ENCODE measurements at regions not wholly inside any gene's neighbourhood (a gene's known extent, or its start where the extent isn't known, plus 50 kb on each side); places are given as distances from the start of the nearest gene placed in this dataset.

DNA sequence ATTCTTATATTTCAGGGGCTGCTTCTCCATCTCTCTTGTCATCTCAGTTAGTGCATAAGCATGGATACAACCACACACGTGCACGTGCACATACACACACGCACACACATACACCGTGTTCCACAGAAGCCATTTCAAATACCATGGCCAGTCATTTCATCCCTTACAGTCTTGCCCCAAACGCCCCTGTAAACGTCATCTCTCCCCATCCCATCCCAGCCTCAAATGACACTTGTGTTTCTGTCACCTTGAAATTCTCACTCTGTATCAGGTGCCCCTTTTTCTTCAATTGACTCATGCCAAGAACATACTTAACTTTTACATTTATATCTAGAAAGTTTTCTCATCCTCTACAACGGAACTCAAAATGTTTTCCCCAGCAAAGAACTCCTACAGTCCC lies 220.5 kb downstream of the IRS2 start:
- no peaks in the 10 kb centered on the region for H3K9me3 Mint-ChIP-seq
- H3K27ac Mint-ChIP-seq: no peak overlapping the region

DNA sequence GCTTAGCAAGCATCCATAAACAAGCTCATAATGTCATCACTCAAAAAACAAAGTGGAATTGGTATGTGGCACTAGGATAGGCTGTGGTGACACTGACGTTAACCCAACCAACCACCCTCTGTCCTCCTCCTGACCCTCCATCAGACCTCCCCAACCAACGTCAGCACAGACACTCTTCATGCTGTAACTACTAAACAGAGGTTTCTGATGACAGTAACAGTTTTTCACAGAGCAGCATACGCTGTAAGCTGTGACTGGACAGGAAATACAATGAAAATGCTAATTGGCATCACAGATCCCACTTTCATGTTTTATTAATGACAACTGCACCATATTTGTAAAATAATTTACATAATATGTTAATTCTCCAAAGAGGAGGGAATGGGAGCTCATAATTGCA lies 238.0 kb downstream of the IRS2 start:
- ATAC-seq (no peak), DNase-seq (no peak)
- Mint-ChIP-seq H3K27me3 (no peaks in the 10 kb centered on the region), H3K4me3 (no peak overlapping the region), H3K4me1 (no peaks in the 10 kb centered on the region), H3K27ac (no peak overlapping the region), H3K9me3 (no peaks in the 10 kb centered on the region)

More for the DNA sequence above, 220.5 kb downstream of the IRS2 start:
- DNase-seq: no peak
- H3K27me3 Mint-ChIP-seq: no peaks in the 10 kb centered on the region
- peaks cover 14% of the 10 kb centered on the region for H3K4me1 Mint-ChIP-seq
- peak; percentile 8 for ATAC-seq
- H3K4me3 Mint-ChIP-seq: no peak overlapping the region

DNA sequence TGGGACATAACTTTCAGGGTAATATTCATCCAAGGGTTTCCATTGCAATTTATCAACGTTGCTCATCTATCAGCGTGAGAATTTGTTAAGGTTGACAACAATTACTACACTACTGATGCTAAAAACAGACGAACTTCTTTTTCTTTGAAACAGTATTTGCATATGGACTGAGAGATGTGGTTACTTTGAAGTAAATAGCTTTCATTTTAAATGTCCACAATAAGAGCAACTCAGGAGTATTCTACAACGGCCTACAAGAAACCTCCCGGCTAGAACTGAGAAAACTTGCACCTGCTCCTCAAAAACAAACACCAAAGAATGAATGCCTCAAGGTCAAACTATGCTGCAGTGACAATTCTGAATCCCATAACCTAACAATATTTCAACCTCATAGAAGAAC lies 238.4 kb downstream of the IRS2 start:
- no peaks in the 10 kb centered on the region for H3K9me3 Mint-ChIP-seq
- no peaks in the 10 kb centered on the region for H3K4me1 Mint-ChIP-seq
- H3K4me3 Mint-ChIP-seq: no peak overlapping the region
- ATAC-seq: no peak
- H3K27ac Mint-ChIP-seq: no peak overlapping the region
- no peaks in the 10 kb centered on the region for H3K27me3 Mint-ChIP-seq
- DNase-seq: no peak

DNA sequence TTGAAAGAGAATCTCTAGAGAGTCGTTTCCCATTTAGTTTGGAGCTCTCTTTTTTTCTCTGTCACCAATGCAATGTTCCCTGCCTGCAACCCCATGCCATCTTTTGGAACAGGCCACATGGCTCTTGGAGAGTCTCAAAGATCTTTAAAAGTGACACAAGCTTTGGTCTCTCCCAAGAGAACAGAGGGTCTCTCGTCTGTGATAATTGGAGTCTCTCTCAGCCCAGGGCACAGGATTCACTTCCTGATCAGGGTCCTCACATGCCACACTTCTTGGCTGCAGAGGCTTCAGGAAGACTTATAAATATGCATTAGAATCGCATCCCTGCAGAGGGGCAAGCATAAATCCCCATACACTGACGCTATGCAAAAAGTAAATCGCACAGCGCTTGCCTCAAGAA lies 240.5 kb downstream of the IRS2 start:
- H3K4me3 Mint-ChIP-seq: no peak overlapping the region
- no peaks in the 10 kb centered on the region for H3K27me3 Mint-ChIP-seq
- no peaks in the 10 kb centered on the region for H3K9me3 Mint-ChIP-seq
- no peak for ATAC-seq
- H3K4me1 Mint-ChIP-seq: no peaks in the 10 kb centered on the region
- H3K27ac Mint-ChIP-seq: no peak overlapping the region
- DNase-seq: no peak

DNA sequence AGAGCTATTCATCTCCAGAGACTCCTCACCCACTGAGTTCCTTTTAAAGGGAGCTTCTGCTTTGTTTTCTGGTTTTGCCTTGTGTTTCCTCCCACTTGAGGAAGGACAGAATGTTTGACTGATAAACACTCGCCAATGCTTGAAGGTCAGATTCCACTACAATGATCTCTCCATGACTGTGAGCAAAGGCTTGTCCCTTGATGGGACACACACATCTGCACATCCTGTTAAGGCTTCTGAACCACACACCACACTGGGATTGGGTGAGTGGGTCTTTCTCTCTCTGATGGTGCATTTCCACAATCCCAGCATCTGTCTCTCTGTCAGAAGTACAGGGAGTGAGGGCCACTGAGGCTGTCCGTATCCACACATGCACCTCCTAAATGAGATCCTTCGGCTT lies 245.3 kb downstream of the IRS2 start:
- DNase-seq: no peak
- H3K9me3 Mint-ChIP-seq: no peaks in the 10 kb centered on the region
- H3K27me3 Mint-ChIP-seq: peaks cover under 1% of the 10 kb centered on the region
- no peak overlapping the region for H3K4me3 Mint-ChIP-seq
- peak overlapping the region in 1 of 2 donors; percentile 17 for H3K27ac Mint-ChIP-seq
- ATAC-seq: no peak
- H3K4me1 Mint-ChIP-seq: no peaks in the 10 kb centered on the region

DNA sequence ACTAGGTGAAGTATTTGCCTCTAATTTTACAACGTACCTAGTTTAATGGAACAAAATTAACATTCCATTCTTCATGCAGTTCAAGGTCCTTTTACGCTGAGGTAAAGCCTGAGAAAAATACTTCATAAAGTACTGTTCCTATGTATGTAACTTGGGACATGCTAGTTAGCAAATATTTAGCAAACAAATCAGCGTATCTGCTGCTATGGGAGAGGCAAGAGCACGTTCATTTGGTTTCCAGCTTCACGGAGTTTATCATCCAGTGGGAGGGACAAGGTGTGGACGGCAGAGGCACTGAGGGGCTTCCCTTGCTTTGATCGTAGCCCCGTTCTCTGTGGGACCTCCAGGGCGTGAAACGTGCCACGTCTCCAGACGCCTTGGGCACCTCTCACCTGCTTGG lies 248.8 kb downstream of the IRS2 start:
- Mint-ChIP-seq H3K4me3 (no peak overlapping the region), H3K9me3 (peaks cover 0 to 11% of the 10 kb centered on the region in 2 donors), H3K27ac (no peak overlapping the region), H3K4me1 (no peaks in the 10 kb centered on the region), H3K27me3 (peaks cover 20% of the 10 kb centered on the region)
- DNase-seq (no peak), ATAC-seq (no peak)

DNA sequence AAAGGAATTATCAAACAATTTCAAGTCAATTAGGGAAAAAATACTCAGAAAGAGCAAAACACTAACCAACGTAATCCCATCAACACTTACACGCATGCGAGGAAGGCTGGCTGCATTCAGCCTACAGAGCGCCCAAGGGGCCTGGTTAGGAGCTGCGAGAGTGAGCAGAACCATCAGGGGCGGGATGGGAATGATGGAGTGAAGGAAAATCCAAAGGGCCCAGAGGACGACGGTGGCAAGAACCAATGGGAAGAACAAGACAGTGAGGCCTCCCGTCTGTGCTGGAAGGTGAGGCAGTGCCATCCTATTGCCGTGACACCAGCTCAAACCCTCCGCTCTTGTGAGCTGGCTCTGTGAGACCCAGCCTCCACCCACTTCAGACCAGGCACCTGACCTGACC lies 253.0 kb downstream of the IRS2 start:
- no peak for ATAC-seq
- H3K27me3 Mint-ChIP-seq: peaks cover 20% of the 10 kb centered on the region
- no peaks in the 10 kb centered on the region for H3K4me1 Mint-ChIP-seq
- no peak for DNase-seq
- peaks cover 0 to 18% of the 10 kb centered on the region in 2 donors for H3K9me3 Mint-ChIP-seq
- no peak overlapping the region for H3K27ac Mint-ChIP-seq
- H3K4me3 Mint-ChIP-seq: no peak overlapping the region

DNA sequence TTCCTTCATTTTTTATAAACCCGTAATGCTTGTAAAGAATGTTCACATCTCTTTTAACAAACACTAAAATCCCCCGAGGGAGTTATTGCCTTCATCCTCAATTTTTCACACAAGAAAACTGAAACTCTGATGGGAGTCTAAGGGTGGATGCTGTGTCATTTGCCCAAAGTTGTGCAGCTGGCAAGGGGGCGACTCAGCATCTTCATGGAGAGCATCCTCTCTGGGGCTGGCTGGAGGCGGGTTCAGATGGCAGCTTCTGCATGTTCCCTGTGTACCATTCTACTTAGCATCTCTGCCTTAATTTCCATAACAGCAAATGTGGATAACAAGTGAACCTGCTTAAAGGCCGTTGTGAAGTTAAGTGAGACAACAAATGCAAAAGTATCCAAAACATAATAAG lies 256.4 kb downstream of the IRS2 start:
- H3K4me1 Mint-ChIP-seq: no peaks in the 10 kb centered on the region
- H3K27me3 Mint-ChIP-seq: peaks cover 8% of the 10 kb centered on the region
- no peak overlapping the region for H3K27ac Mint-ChIP-seq
- no peak overlapping the region for H3K4me3 Mint-ChIP-seq
- ATAC-seq (no peak), DNase-seq (no peak)
- peaks cover 0 to 11% of the 10 kb centered on the region in 2 donors for H3K9me3 Mint-ChIP-seq

DNA sequence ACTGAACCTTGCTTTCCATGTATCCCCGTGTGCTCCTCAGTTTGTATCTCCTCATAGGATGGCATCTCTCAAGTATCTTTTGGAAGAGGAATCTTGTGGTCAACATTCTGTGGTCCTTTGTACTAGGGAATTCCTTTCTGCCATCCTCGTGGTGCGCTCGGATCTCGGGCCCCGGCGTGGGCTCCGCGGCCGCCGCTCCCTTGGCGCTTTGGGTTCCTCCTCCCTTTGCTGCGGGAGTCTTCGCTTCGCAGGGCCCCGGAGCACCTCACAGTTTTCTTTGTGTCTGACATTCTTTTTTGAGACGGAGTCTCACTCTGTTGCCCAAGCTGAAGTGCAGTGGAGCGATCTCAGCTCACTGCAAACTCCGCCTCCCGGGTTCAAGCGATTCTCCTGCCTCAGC lies 264.7 kb downstream of the IRS2 start:
- Mint-ChIP-seq H3K27ac (no peak overlapping the region), H3K9me3 (no peaks in the 10 kb centered on the region), H3K4me1 (no peaks in the 10 kb centered on the region), H3K4me3 (no peak overlapping the region), H3K27me3 (no peaks in the 10 kb centered on the region)
- DNase-seq: no peak
- no peak for ATAC-seq

DNA sequence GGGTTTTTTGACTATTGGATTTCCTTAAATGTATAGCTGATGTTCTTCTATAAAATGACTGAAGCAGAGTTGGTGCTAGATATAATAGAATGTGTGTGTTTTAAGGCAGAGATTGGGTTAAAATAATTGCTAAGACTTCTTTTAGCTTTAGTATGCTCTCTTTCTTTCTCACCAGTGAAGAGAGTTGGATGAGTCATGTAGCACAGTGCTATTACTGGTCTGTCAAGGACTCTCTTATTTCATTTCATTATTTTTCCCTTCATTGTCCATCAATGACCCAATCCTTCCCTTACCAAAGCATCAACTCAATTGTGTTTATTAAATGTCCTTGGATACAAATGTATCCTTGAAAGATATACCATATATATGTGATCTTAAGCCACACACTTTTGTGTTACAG lies 268.9 kb downstream of the IRS2 start:
- Mint-ChIP-seq H3K4me1 (no peaks in the 10 kb centered on the region), H3K4me3 (no peak overlapping the region), H3K27ac (no peak overlapping the region), H3K9me3 (no peaks in the 10 kb centered on the region), H3K27me3 (no peaks in the 10 kb centered on the region)
- ATAC-seq (no peak), DNase-seq (no peak)

DNA sequence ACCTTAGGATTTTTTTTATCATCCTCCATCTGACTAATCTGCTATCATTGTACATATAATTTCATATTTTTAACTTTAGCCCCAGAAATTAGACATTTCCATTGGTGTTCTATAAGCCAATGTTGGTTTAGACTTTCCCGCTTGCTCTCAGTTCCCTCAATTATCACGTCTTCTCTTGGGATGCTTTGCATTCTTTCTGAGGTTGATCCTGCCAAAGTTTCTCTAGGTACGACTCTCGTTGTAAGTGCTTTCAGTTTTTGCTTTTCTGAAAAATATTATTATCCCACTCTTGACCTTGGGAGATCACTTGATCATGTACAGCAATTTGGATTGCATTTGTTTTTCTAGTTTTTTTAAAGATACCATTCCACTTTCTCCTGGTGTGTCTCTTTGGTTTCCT lies 270.2 kb downstream of the IRS2 start:
- H3K27me3 Mint-ChIP-seq: no peaks in the 10 kb centered on the region
- no peak overlapping the region for H3K27ac Mint-ChIP-seq
- H3K4me1 Mint-ChIP-seq: no peaks in the 10 kb centered on the region
- H3K9me3 Mint-ChIP-seq: no peaks in the 10 kb centered on the region
- no peak for DNase-seq
- ATAC-seq: no peak
- no peak overlapping the region for H3K4me3 Mint-ChIP-seq

DNA sequence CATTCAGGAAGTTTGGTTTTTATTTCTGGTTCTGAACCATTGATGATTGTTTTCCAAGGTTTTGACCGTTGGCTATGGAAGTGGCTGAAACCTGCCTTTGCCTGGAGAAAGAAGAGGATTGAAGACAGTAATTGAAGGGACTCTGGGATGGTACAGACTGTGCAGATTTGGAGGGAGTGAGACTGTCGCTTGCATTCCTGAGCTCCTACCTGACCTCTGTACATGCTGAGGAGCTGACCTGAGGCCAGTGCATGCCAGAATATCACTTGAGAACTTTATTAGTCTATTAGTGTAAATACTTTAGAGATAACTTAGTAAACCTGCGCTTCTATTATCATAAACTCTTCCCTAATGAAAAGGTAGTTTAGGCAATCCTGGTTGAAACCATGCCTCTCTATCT lies 276.4 kb downstream of the IRS2 start:
- no peak overlapping the region for H3K4me3 Mint-ChIP-seq
- no peak for DNase-seq
- no peak overlapping the region for H3K27ac Mint-ChIP-seq
- H3K9me3 Mint-ChIP-seq: no peaks in the 10 kb centered on the region
- ATAC-seq: no peak
- H3K27me3 Mint-ChIP-seq: peaks cover 9% of the 10 kb centered on the region
- no peaks in the 10 kb centered on the region for H3K4me1 Mint-ChIP-seq

DNA sequence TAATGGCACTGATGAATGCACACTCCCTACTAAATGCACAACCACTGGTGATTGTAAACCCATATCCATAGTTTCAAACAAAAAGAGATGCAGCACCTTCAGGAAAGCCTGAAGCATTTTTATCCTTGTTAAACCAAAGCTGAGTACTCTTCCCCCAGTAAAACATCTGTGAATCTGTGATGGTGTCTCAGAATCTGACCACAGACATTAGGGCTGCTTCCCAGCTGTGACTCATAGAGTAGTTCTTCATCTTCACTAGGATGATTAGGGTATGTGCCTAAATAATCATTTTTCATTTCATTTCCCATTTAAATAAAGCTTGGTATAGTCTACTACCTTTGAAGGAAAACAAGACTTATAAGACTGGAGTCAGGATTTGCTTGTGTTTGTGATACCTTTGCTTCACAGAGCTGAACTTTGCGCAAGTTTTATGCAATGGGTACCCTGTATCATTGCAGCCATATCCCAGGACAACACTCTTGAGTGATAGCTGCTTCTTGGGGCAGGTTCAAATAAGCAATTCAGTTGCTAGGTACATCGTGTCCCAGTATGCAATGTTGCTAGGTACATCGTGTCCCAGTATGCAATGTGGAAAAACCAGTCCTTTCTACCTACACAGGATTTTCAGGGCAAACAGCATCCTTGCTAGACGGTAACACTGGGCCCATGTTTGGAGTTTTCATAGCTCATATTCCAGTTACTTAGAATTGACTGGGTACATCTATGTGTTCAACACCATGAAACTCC lies 277.1 kb downstream of the IRS2 start:
- DNase-seq: no peak
- Mint-ChIP-seq H3K4me3 (no peak overlapping the region), H3K4me1 (no peaks in the 10 kb centered on the region), H3K9me3 (peaks cover 0 to under 1% of the 10 kb centered on the region in 2 donors), H3K27me3 (peaks cover 9% of the 10 kb centered on the region), H3K27ac (no peak overlapping the region)
- no peak for ATAC-seq

DNA sequence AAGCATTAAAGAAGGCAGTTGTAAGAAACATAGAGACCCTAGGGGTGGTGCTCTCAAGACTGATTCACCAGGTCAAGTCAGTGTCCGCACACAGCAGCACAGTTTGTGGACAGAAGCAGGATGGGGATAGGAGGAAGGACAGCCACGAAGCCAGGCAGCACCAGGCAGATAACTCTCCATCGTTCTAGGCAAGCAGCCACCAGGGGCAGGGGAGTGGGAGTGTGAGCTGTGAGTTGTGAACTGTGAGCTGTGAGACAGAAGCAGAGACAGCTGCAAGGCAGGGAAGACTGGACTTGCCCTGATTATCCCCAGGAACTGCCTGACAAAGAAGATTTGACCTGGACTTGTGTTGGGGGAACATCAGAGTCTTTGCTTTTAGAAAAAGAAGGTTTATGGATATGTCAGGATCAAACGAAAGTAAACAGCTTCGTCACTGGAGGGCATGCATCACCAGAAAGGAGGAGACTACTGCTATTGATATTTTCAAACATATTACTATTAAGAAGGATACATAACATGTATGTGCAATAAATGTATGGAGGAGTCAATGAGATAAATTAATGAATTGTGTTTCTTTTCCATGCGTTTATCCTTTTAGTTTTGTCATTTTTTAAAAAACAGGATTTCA lies 286.1 kb downstream of the IRS2 start:
- Mint-ChIP-seq H3K4me1 (no peaks in the 10 kb centered on the region), H3K4me3 (no peak overlapping the region), H3K9me3 (peaks cover 9% of the 10 kb centered on the region in 2 donors), H3K27me3 (peaks cover 14% of the 10 kb centered on the region), H3K27ac (peak overlapping the region in 1 of 2 donors; percentile 61)
- no peak for DNase-seq
- ATAC-seq: no peak

DNA sequence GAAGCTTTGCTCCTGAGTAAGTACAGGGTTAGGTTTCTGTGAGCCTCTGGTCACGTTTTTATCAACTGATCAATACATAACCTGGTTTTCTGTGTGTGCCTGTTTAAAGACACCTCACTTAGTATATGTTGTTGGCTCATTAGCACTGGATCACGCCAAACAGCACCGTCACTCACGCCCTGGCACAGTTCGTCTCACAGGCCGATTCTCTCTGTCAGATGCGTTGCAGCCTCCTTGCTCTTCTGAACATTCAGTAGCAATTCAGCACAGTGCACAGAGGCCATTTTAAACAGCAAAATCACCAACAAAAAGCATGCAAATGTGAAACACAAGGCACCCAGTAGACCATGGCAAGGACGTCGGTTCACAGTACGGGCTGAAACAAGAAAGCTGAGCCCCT lies 288.5 kb downstream of the IRS2 start:
- DNase-seq (no peak), ATAC-seq (no peak)
- H3K4me1 Mint-ChIP-seq: no peaks in the 10 kb centered on the region
- H3K4me3 Mint-ChIP-seq: no peak overlapping the region
- H3K27ac Mint-ChIP-seq: no peak overlapping the region
- H3K27me3 Mint-ChIP-seq: peaks cover 22% of the 10 kb centered on the region
- no peaks in the 10 kb centered on the region for H3K9me3 Mint-ChIP-seq

DNA sequence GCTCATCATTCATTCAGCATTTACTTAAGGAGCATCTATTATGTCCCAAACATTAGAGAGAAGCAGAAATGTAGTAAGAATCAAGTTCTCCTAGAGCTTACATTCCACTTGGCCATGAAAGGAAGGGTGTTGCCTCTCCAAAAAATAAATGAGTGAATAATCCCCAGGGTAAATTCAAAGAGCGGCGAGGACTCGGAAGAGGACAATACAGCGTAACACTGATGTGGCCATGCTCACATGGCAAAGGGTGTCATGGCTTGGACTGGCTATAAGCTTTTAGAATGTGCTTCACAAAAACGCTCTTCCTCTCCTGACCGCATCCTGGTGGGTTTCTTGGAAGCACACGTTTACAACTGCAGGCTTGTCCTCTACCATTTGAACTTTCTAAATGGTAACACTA lies 290.2 kb downstream of the IRS2 start:
- Mint-ChIP-seq H3K27ac (no peak overlapping the region), H3K27me3 (peaks cover 22% of the 10 kb centered on the region), H3K4me3 (no peak overlapping the region), H3K9me3 (no peaks in the 10 kb centered on the region), H3K4me1 (no peaks in the 10 kb centered on the region)
- DNase-seq: no peak
- ATAC-seq: no peak

DNA sequence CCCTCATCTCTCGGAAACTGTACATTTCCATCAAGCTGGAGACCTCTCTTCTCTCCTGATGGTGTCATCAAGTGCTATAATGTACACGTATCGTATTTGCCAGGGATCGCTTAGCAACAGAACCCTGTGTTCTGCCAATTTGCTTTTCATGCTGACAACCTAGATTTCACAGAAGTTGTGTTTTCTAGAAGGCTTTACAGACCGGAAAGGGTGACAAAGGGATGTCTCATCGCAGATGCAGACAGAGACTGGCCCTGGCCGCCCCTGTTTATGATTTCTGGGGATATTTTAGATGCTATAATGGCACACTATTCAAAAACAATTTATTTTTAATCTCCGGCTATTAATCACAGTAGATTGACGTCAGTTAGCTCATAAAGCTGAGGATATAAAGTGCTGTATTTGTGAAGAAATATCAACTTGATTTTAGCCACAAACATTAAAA lies 291.4 kb downstream of the IRS2 start:
- no peaks in the 10 kb centered on the region for H3K9me3 Mint-ChIP-seq
- no peak overlapping the region for H3K27ac Mint-ChIP-seq
- DNase-seq (no peak), ATAC-seq (no peak)
- no peak overlapping the region for H3K4me3 Mint-ChIP-seq
- H3K27me3 Mint-ChIP-seq: peaks cover 20% of the 10 kb centered on the region
- H3K4me1 Mint-ChIP-seq: no peaks in the 10 kb centered on the region

All from stimulated activated naive CD8-positive, alpha-beta T cell treated with anti-CD3 and anti-CD28 coated beads, Interleukin-15, amount 100 ng/mL, for 72 hours (primary cell).